ENCODE measurements at regions not wholly inside any gene's neighbourhood (a gene's known extent, or its start where the extent isn't known, plus 50 kb on each side); places are given as distances from the start of the nearest gene placed in this dataset.
A peak's percentile ranks its signal among the peaks of the same experiment; 100 is the strongest.

- TF ChIP-seq PRDM15 (CRISPR knock-in tag; IDR thresholded peaks at IDR 0.05) = no peak
- no peak for TF ChIP-seq ZSCAN20 (CRISPR knock-in tag; IDR thresholded peaks at IDR 0.05; ENCODE audit: borderline replicate concordance)
- no peak for TF ChIP-seq ATAD3A (CRISPR knock-in tag; IDR thresholded peaks at IDR 0.05)
These were observed 52.4 kb downstream of the MRPL36 start (continued) for GRCh38 chr5:1747079-1747802.

GRCh38 chr5:1746371-1747078 lies 53.1 kb downstream of the MRPL36 start:
- no TSS peak for BruUV-seq (replicated peaks)
- no peak overlapping the region for H3K4me2 ChIP-seq (ENCODE audit: low read depth, low read length)
- WGBS (ENCODE audit: low lambda C conversion rate) = 23% methylated on average over 4 of the region's 63 CpGs

More at GRCh38 chr5:1746371-1747078, 53.1 kb downstream of the MRPL36 start:
- no peaks in the 10 kb centered on the region for H3K79me2 ChIP-seq (ENCODE audit: insufficient read depth, low read length)
- TF ChIP-seq ONECUT2 (CRISPR knock-in tag; IDR thresholded peaks at IDR 0.05) (no peak), CREB1 (IDR thresholded peaks at IDR 0.05) (peak; percentile 95), CREB1 (CRISPR knock-in tag; IDR thresholded peaks at IDR 0.05) (no peak), ZNF674 (CRISPR knock-in tag; IDR thresholded peaks at IDR 0.05; ENCODE audit: low read depth) (no peak)
- no peak overlapping the region for H3K9ac ChIP-seq (ENCODE audit: insufficient read depth, low read depth, low read length)
- ChIA-PET POLR2A (no interaction called here), CTCF (ENCODE audit: low intra/inter-chr PET ratio, low total read pairs) (no interaction called here)
- no peak overlapping the region for H3K27ac ChIP-seq (ENCODE audit: extremely low read length, insufficient read depth, low read length)
- intact Hi-C loops (cut with micrococcal nuclease; ENCODE audit: unreplicated experiment) (no loop called here), in situ Hi-C loops (cut with HindIII; ENCODE audit: extremely low pct_ligation_motif_present, low pct_unique_long_range_greater_than_20kb) (no loop called here)
- H2AFZ ChIP-seq (ENCODE audit: low read length) = no peak overlapping the region
- ATAC-seq (no peak), DNase-seq (ENCODE audit: low spot score) (no peak), FAIRE-seq (no peak)
- no peaks in the 10 kb centered on the region for H3K4me1 ChIP-seq (ENCODE audit: insufficient read depth, low read length)
- H3K9me3 ChIP-seq (ENCODE audit: low read length) = no peaks in the 10 kb centered on the region
- H3K4me3 ChIP-seq (replicated peaks in 1 of 3; ENCODE audit: insufficient read depth in 1 of 3, low read depth in 2 of 3, low read length in 3 of 3) = no peak overlapping the region
- no peaks in the 10 kb centered on the region for H3K36me3 ChIP-seq (replicated peaks in 1 of 2; ENCODE audit: control insufficient read depth in 1 of 2, insufficient read depth in 2 of 2, low read length in 2 of 2)
- H4K20me1 ChIP-seq (ENCODE audit: insufficient read depth, low read length) = no peaks in the 10 kb centered on the region
- peaks cover 6 to 87% of the 10 kb centered on the region in 2 experiments; a peak in 4 of 5 replicates for H3K27me3 ChIP-seq (ENCODE audit: control insufficient read depth in 1 of 2, insufficient read depth in 2 of 2, low read length in 2 of 2)

Measured in HepG2 (cell line).